Trophoblast cell (in vitro differentiated cells and primary cell): ENCODE measurements at regions not wholly inside any gene's neighbourhood (a gene's known extent, or its start where the extent isn't known, plus 50 kb on each side); places are given as distances from the start of the nearest gene placed in this dataset.

Experiments used
- DNase-seq, 2 donors: peaks; one replicate each; pipeline ENCODE4 v3.0.0-alpha.2; 2016
- H2AFZ ChIP-seq: 2 replicates; pipeline ENCODE4 v1.6.1; 2013; ENCODE audit warnings: low read length, moderate library complexity, mild to moderate bottlenecking; ENCODE audit not compliant: insufficient read depth, poor library complexity
- H2AK5ac ChIP-seq: 2 replicates; pipeline ENCODE4 v1.6.1; 2013; ENCODE audit warnings: mild to moderate bottlenecking, low read length
- H2BK120ac ChIP-seq: 2 replicates; pipeline ENCODE4 v1.6.1; 2013; ENCODE audit warnings: low read length, mild to moderate bottlenecking, moderate library complexity; ENCODE audit not compliant: insufficient read depth, poor library complexity
- H2BK12ac ChIP-seq: 2 replicates; pipeline ENCODE4 v1.6.1; 2013; ENCODE audit warnings: mild to moderate bottlenecking, low read length, moderate library complexity
- H2BK5ac ChIP-seq: 2 replicates; pipeline ENCODE4 v1.6.1; 2013; ENCODE audit warnings: low read length, low read depth, moderate library complexity, mild to moderate bottlenecking; ENCODE audit not compliant: poor library complexity
- H3K14ac ChIP-seq: 2 replicates; pipeline ENCODE4 v1.6.1; 2013; ENCODE audit warnings: mild to moderate bottlenecking, low read length
- H3K18ac ChIP-seq: 2 replicates; pipeline ENCODE4 v1.6.1; 2013; ENCODE audit warnings: mild to moderate bottlenecking, low read length
- H3K23ac ChIP-seq: 2 replicates; pipeline ENCODE4 v1.6.1; 2013; ENCODE audit warnings: low read length
- H3K27ac ChIP-seq: 2 replicates; pipeline ENCODE4 v1.5.1; 2013; ENCODE audit warnings: low read depth, mild to moderate bottlenecking, inconsistent platforms, low read length, moderate library complexity
- H3K27me3 ChIP-seq: 2 replicates; pipeline ENCODE4 v1.6.1; 2013; ENCODE audit warnings: inconsistent platforms, mild to moderate bottlenecking, low read length, moderate library complexity; ENCODE audit not compliant: insufficient read depth
- H3K36me3 ChIP-seq, 2 experiments: 1 replicate in 1 of 2; 2 replicates in 1 of 2; pipeline ENCODE4 v1.6.1; 2013; ENCODE audit warnings: low read length in 2 of 2, mild to moderate bottlenecking in 2 of 2, moderate library complexity in 1 of 2; ENCODE audit not compliant: insufficient read depth in 2 of 2, control insufficient read depth in 1 of 2
- H3K4ac ChIP-seq: 2 replicates; pipeline ENCODE4 v1.6.1; 2013; ENCODE audit warnings: low read depth, mild to moderate bottlenecking, low read length, moderate library complexity
- H3K4me1 ChIP-seq, 2 experiments: 1 replicate in 1 of 2; 2 replicates in 1 of 2; pipeline ENCODE4 v1.6.1; 2013; ENCODE audit warnings: low read length in 2 of 2, mild to moderate bottlenecking in 2 of 2, moderate library complexity in 1 of 2; ENCODE audit not compliant: insufficient read depth in 2 of 2, control insufficient read depth in 1 of 2
- H3K4me2 ChIP-seq: 2 replicates; pipeline ENCODE4 v1.6.1; 2013; ENCODE audit warnings: inconsistent platforms, mild to moderate bottlenecking, low read length, moderate library complexity
- H3K4me3 ChIP-seq: 2 replicates; pipeline ENCODE4 v1.5.1; 2013; ENCODE audit warnings: mild to moderate bottlenecking, low read depth, low read length, inconsistent platforms
- H3K79me1 ChIP-seq: one replicate; pipeline ENCODE4 v1.6.1; 2013; ENCODE audit warnings: low read length
- H3K79me2 ChIP-seq: 2 replicates; pipeline ENCODE4 v1.6.1; 2013; ENCODE audit warnings: low read length, mild to moderate bottlenecking; ENCODE audit not compliant: control insufficient read depth, insufficient read depth, poor library complexity
- H3K9ac ChIP-seq: 2 replicates; pipeline ENCODE4 v1.6.1; 2013; ENCODE audit warnings: mild to moderate bottlenecking, low read length
- H3K9me3 ChIP-seq: 2 replicates; pipeline ENCODE4 v1.6.1; 2013; ENCODE audit warnings: low read depth, mild to moderate bottlenecking, control low read depth, inconsistent platforms, low read length; ENCODE audit not compliant: insufficient read depth
- H4K12ac ChIP-seq: 2 replicates; pipeline ENCODE4 v1.6.1; 2013; ENCODE audit warnings: low read depth, mild to moderate bottlenecking, low read length, moderate library complexity
- H4K8ac ChIP-seq: 2 replicates; pipeline ENCODE4 v1.6.1; 2013; ENCODE audit warnings: low read depth, mild to moderate bottlenecking, low read length, moderate library complexity
- H4K91ac ChIP-seq: one replicate; pipeline ENCODE4 v1.6.1; 2013; ENCODE audit warnings: low read depth, mild to moderate bottlenecking, low read length, moderate library complexity
- WGBS: extraction: QIAGEN DNeasy Blood & Tissue Kit; methylation state at CpG from one replicate; pipeline ENCODE4 v1.1.7; 2013; ENCODE audit warnings: missing lambda C conversion rate; ENCODE audit not compliant: insufficient read length, insufficient coverage; ENCODE audit errors: extremely low coverage; 5-methylcytosine and 5-hydroxymethylcytosine counted together

DNA sequence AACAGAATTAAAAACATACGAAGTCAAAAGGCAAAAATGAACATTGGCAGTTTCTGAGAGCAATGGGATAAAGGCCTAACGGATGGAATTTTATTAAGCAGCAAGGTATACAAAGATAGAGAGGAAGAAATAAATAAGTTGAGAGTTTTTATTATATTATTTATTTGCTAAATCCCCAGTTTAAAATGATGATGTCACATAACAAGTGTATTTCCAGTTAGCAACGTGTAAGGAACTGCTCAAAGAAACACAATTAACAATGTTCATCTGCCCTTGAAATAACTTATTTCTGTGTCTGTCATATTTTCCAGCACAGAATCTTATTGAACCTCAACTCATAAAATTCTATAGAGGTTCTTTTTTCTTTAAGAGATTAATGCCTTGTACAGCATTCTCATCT is 108.6 kb upstream of the TMEM106B start:
- Histone ChIP-seq H3K36me3 (no peaks in the 10 kb centered on the region), H3K14ac (no peak overlapping the region), H4K8ac (no peak overlapping the region), H2AFZ (no peak overlapping the region), H2BK12ac (no peak overlapping the region), H3K4ac (no peak overlapping the region), H3K79me1 (no peaks in the 10 kb centered on the region), H2AK5ac (no peak overlapping the region), H3K9ac (no peak overlapping the region), H3K23ac (no peak overlapping the region), H4K91ac (no peak overlapping the region), H3K4me2 (no peak overlapping the region), H3K79me2 (no peaks in the 10 kb centered on the region), H3K27ac (no peak overlapping the region), H3K27me3 (no peaks in the 10 kb centered on the region), H3K4me3 (no peak overlapping the region), H3K9me3 (no peaks in the 10 kb centered on the region), H2BK5ac (no peak overlapping the region), H4K12ac (no peak overlapping the region), H2BK120ac (no peak overlapping the region), H3K4me1 (no peaks in the 10 kb centered on the region), H3K18ac (no peak overlapping the region)
- DNase-seq = no peak
- WGBS = no CpG with 5 or more reads among the region's 3 CpGs

- no peak overlapping the region for H2BK12ac ChIP-seq
- H3K23ac ChIP-seq = no peak overlapping the region
- H3K9ac ChIP-seq = no peak overlapping the region
- H3K27ac ChIP-seq = no peak overlapping the region
- no peak overlapping the region for H3K4ac ChIP-seq
- no peak for DNase-seq
- H3K14ac ChIP-seq = no peak overlapping the region
- H3K79me2 ChIP-seq = no peaks in the 10 kb centered on the region
- no peak overlapping the region for H4K8ac ChIP-seq
- no peaks in the 10 kb centered on the region for H3K36me3 ChIP-seq
- no peak overlapping the region for H3K18ac ChIP-seq
- no peaks in the 10 kb centered on the region for H3K27me3 ChIP-seq
- H3K9me3 ChIP-seq = no peaks in the 10 kb centered on the region
- H2AFZ ChIP-seq = no peak overlapping the region
- H3K4me1 ChIP-seq = no peaks in the 10 kb centered on the region
- H2BK5ac ChIP-seq = no peak overlapping the region
- H3K79me1 ChIP-seq = no peaks in the 10 kb centered on the region
- H4K12ac ChIP-seq = no peak overlapping the region
- H3K4me2 ChIP-seq = no peak overlapping the region
- no peak overlapping the region for H2AK5ac ChIP-seq
- H4K91ac ChIP-seq = no peak overlapping the region
- no peak overlapping the region for H3K4me3 ChIP-seq
- no peak overlapping the region for H2BK120ac ChIP-seq
Measured at GRCh38 chr7:12103948-12104347, 107.1 kb upstream of the TMEM106B start.

DNA sequence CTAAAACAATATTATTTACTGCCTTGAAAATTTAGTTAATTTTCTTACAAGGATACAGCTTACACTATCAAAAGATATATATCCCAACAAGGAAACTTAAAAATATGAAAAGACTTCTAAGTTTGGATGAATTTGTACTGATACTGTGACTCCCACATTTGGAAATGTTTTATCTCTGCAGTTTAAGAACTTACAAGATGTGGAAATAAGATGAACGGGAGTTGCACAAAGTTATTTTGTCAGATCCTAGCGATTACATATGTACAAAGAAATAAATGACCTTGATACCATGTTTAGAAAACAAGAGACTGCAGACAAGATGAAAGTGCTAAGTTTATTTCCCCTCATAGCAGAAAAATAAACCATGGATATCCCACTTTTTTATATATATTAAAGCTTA is 103.7 kb upstream of the TMEM106B start:
- no CpG with 5 or more reads among the region's 2 CpGs for WGBS

GRCh38 chr7:12107841-12108254 is 103.2 kb upstream of the TMEM106B start:
- no peak overlapping the region for H2AFZ ChIP-seq
- no peaks in the 10 kb centered on the region for H3K79me1 ChIP-seq
- no peak overlapping the region for H3K9ac ChIP-seq
- no peak overlapping the region for H3K18ac ChIP-seq
- H3K14ac ChIP-seq = no peak overlapping the region
- WGBS = no CpG with 5 or more reads among the region's 3 CpGs
- H2BK120ac ChIP-seq = no peak overlapping the region
- no peaks in the 10 kb centered on the region for H3K36me3 ChIP-seq
- H3K23ac ChIP-seq = no peak overlapping the region
- no peaks in the 10 kb centered on the region for H3K79me2 ChIP-seq
- no peak overlapping the region for H3K4me2 ChIP-seq
- no peak for DNase-seq
- H3K27ac ChIP-seq = no peak overlapping the region
- H4K91ac ChIP-seq = no peak overlapping the region
- peaks cover 0 to 3% of the 10 kb centered on the region in 2 experiments for H3K4me1 ChIP-seq
- H2BK12ac ChIP-seq = no peak overlapping the region
- H4K8ac ChIP-seq = no peak overlapping the region
- no peaks in the 10 kb centered on the region for H3K27me3 ChIP-seq
- H2AK5ac ChIP-seq = no peak overlapping the region
- H2BK5ac ChIP-seq = no peak overlapping the region
- no peak overlapping the region for H3K4me3 ChIP-seq
- H3K9me3 ChIP-seq = no peaks in the 10 kb centered on the region
- H4K12ac ChIP-seq = no peak overlapping the region
- no peak overlapping the region for H3K4ac ChIP-seq

More for the DNA sequence above, 103.7 kb upstream of the TMEM106B start:
- H3K14ac ChIP-seq = no peak overlapping the region
- H3K9ac ChIP-seq = no peak overlapping the region
- no peak overlapping the region for H2BK12ac ChIP-seq
- no peak overlapping the region for H3K4me3 ChIP-seq
- no peak overlapping the region for H2BK5ac ChIP-seq
- H4K91ac ChIP-seq = no peak overlapping the region
- H2BK120ac ChIP-seq = no peak overlapping the region
- H3K18ac ChIP-seq = no peak overlapping the region
- no peak overlapping the region for H3K27ac ChIP-seq
- no peak overlapping the region for H3K4me2 ChIP-seq
- H3K4me1 ChIP-seq = peaks cover 0 to 3% of the 10 kb centered on the region in 2 experiments
- no peak overlapping the region for H4K8ac ChIP-seq
- H3K36me3 ChIP-seq = no peaks in the 10 kb centered on the region
- H3K79me1 ChIP-seq = no peaks in the 10 kb centered on the region
- no peaks in the 10 kb centered on the region for H3K9me3 ChIP-seq
- H3K23ac ChIP-seq = no peak overlapping the region
- no peak overlapping the region for H4K12ac ChIP-seq
- H3K4ac ChIP-seq = no peak overlapping the region
- no peak overlapping the region for H2AK5ac ChIP-seq
- H2AFZ ChIP-seq = no peak overlapping the region
- H3K79me2 ChIP-seq = no peaks in the 10 kb centered on the region
- DNase-seq = no peak
- H3K27me3 ChIP-seq = no peaks in the 10 kb centered on the region
